Endothelial cell of umbilical vein (primary cell): ENCODE measurements at regions not wholly inside any gene's neighbourhood (a gene's known extent, or its start where the extent isn't known, plus 50 kb on each side); places are given as distances from the start of the nearest gene placed in this dataset.
A peak's percentile ranks its signal among the peaks of the same experiment; 100 is the strongest.

Experiments
- BruUV-seq: library from RNA; stranded (reverse); fragments of 400-500 nt; replicated peaks from 2 replicates; lab custom pipeline; 2021; lab: Mats Ljungman, UMichigan
- CTCF ChIA-PET: fragments of 300-600, 350-600 bp; sonication (Branson Sonifier 250); formaldehyde crosslinking; loops from one replicate; lab custom pipeline; 2021; ENCODE audit warnings: antibody characterized with exemption, inconsistent platforms; lab: Charles Lee
- POLR2A ChIA-PET: fragments of 300-600, 350-600 bp; sonication (Branson Sonifier 250); formaldehyde crosslinking; loops from one replicate; lab custom pipeline; 2021; ENCODE audit warnings: antibody characterized with exemption, inconsistent platforms; lab: Charles Lee
- DNase-seq: peaks from one replicate; pipeline ENCODE4 v3.0.0-alpha.2; 2011; ENCODE audit warnings: low read depth, low spot score
- FAIRE-seq: peaks from 2 replicates; lab custom pipeline; 2011; peaks lifted over from hg19 to GRCh38; lab: Jason Lieb, UNC
- H2AFZ ChIP-seq: 2 replicates; pipeline ENCODE4 v1.6.0; 2012; ENCODE audit warnings: low read depth, low read length, control low read depth, inconsistent platforms
- H3K27ac ChIP-seq: 2 replicates; pipeline ENCODE4 v1.5.1; 2011; ENCODE audit warnings: low read depth, mild to moderate bottlenecking, control low read depth, low read length, moderate library complexity; ENCODE audit not compliant: insufficient read depth
- H3K27me3 ChIP-seq, 2 experiments: 2 replicates each; pipeline versions ENCODE4 v1.6.0 to v1.6.1; 2011; ENCODE audit warnings: low read length in 2 of 2, mixed read lengths in 1 of 2; ENCODE audit not compliant: control insufficient read depth in 2 of 2, insufficient read depth in 2 of 2
- H3K36me3 ChIP-seq, 2 experiments: 2 replicates in 1 of 2; 3 replicates in 1 of 2; pipeline ENCODE4 v1.5.1; 2011; ENCODE audit warnings: low read length in 2 of 2, mild to moderate bottlenecking in 1 of 2, moderate library complexity in 1 of 2; ENCODE audit not compliant: control insufficient read depth in 2 of 2, insufficient read depth in 2 of 2; ENCODE audit errors: extremely low read depth in 1 of 2
- H3K4me1 ChIP-seq: 3 replicates; pipeline ENCODE4 v1.5.1; 2011; ENCODE audit warnings: mild to moderate bottlenecking, low read length; ENCODE audit not compliant: control insufficient read depth, insufficient read depth; ENCODE audit errors: extremely low read depth
- H3K4me2 ChIP-seq: 2 replicates; pipeline ENCODE4 v1.6.1; 2011; ENCODE audit warnings: low read length, control low read depth, mixed read lengths; ENCODE audit not compliant: insufficient read depth
- H3K4me3 ChIP-seq, 3 experiments: fragments of 200-600 bp in 1 of 3; sonication (generic), shearing (Covaris generic) in 1 of 3; replicated peaks in 1 of 3; 2 replicates each; pipeline ENCODE4 v1.5.1; 2011 to 2016; ENCODE audit warnings: control low read depth in 3 of 3, low read length in 3 of 3, mild to moderate bottlenecking in 2 of 3, inconsistent platforms in 1 of 3, low read depth in 1 of 3, moderate library complexity in 1 of 3; ENCODE audit not compliant: insufficient read depth in 1 of 3
- H3K79me2 ChIP-seq: 2 replicates; pipeline ENCODE4 v1.6.0; 2012; ENCODE audit warnings: low read length, inconsistent platforms; ENCODE audit not compliant: control insufficient read depth, insufficient read depth
- H3K9ac ChIP-seq: replicated peaks from 2 replicates; pipeline ENCODE3; 2011; ENCODE audit warnings: low read length, control low read depth; ENCODE audit not compliant: insufficient read depth; ENCODE audit errors: extremely low read depth
- H3K9me1 ChIP-seq: replicated peaks from 3 replicates; pipeline ENCODE4 v1.6.0; 2011; ENCODE audit warnings: mild to moderate bottlenecking, low read length; ENCODE audit not compliant: control insufficient read depth, insufficient read depth; ENCODE audit errors: extremely low read depth
- H3K9me3 ChIP-seq: replicated peaks from 2 replicates; pipeline ENCODE4 v1.5.1; 2012; ENCODE audit warnings: low read length, inconsistent platforms; ENCODE audit not compliant: control insufficient read depth, insufficient read depth
- H4K20me1 ChIP-seq: replicated peaks from 2 replicates; pipeline ENCODE3; 2011; ENCODE audit warnings: mild to moderate bottlenecking, low read length; ENCODE audit not compliant: control insufficient read depth, insufficient read depth; ENCODE audit errors: extremely low read depth
- EZH2 ChIP-seq: IDR thresholded peaks from 2 replicates; pipeline ENCODE4 v1.6.1; 2012; ENCODE audit warnings: borderline replicate concordance, low read depth, mild to moderate bottlenecking, moderate library complexity, low read length, inconsistent platforms; ENCODE audit not compliant: severe bottlenecking
- FOS ChIP-seq: IDR thresholded peaks from 2 replicates; pipeline ENCODE4 v1.6.1; 2011; ENCODE audit warnings: mild to moderate bottlenecking, low read length, moderate library complexity, borderline replicate concordance; ENCODE audit not compliant: insufficient read depth
- GATA2 ChIP-seq: IDR thresholded peaks from 2 replicates; pipeline ENCODE4 v1.7.0; 2011; ENCODE audit warnings: low read depth, mild to moderate bottlenecking, moderate library complexity, mixed read lengths, low read length; ENCODE audit not compliant: insufficient read length, insufficient read depth
- JUN ChIP-seq: IDR thresholded peaks from 2 replicates; pipeline ENCODE4 v1.6.1; 2011; ENCODE audit warnings: borderline replicate concordance, low read depth; ENCODE audit not compliant: insufficient read length, insufficient read depth
- MAX ChIP-seq: IDR thresholded peaks from 2 replicates; pipeline ENCODE4 v1.6.1; 2011; ENCODE audit not compliant: insufficient read depth, insufficient read length
- MYC ChIP-seq: IDR thresholded peaks from one replicate; pipeline ENCODE4 v1.6.1; 2011; ENCODE audit warnings: mild to moderate bottlenecking, low read depth, low read length
- POLR2A ChIP-seq: IDR thresholded peaks from 2 replicates; pipeline ENCODE4 v1.6.1; 2012; ENCODE audit warnings: low read depth, mild to moderate bottlenecking, control low read depth, low read length
- POLR2AphosphoS5 ChIP-seq: IDR thresholded peaks from 2 replicates; pipeline ENCODE4 v1.6.1; 2012; ENCODE audit warnings: low read depth, mild to moderate bottlenecking, control low read depth, low read length, moderate library complexity; ENCODE audit not compliant: insufficient read depth
- dilution Hi-C: fragments of 300-500 bp; cut with MboI; formaldehyde crosslinking; loops from one replicate; pipeline ENCODE4 v1.15.0; 2019; ENCODE audit warnings: low sequenced_read_pairs; ENCODE audit not compliant: extremely low pct_ligation_motif_present
- intact Hi-C: fragments of 100-400 bp; cut with micrococcal nuclease; formaldehyde crosslinking; loops from one replicate; pipeline ENCODE4 v1.10.0; 2022
- TF ChIP-seq, protein P1 (sequence below), 2 donors: IDR thresholded peaks; 1 replicate in 1 of 2; 2 replicates in 1 of 2; pipeline ENCODE4 v1.5.1; 2011; ENCODE audit warnings: low read length in 2 of 2, mild to moderate bottlenecking in 2 of 2, moderate library complexity in 2 of 2, control low read depth in 1 of 2, inconsistent platforms in 1 of 2, low read depth in 1 of 2; ENCODE audit not compliant: insufficient read depth in 1 of 2; ENCODE audit errors: extremely low read depth in 1 of 2

DNA sequence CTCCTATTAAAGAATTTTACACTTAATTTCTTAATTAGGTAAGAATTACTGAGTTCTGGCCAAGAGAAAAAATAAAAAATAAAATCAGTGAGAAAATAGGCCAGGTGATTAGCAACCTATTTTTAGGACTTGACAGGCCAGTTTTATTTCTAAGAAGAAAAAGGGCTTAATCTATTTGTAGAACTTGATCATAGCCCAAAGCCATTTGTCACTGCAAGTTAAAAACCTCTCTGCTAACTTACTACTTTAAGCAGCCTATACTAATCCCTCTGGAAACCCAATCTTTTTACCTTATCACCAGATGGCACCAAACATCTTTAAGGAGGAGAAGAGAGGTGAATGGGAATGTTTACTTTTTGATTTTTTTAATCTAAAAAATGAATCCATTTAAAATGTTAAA, 222.1 kb upstream of the RHOBTB1 start:
- Histone ChIP-seq H3K4me2 (no peak overlapping the region), H3K36me3 (no peaks in the 10 kb centered on the region), H3K9me1 (no peaks in the 10 kb centered on the region), H3K9me3 (no peaks in the 10 kb centered on the region), H3K4me3 (no peak overlapping the region), H3K4me1 (no peaks in the 10 kb centered on the region), H2AFZ (no peak overlapping the region), H4K20me1 (no peaks in the 10 kb centered on the region), H3K27me3 (peaks cover 0 to 3% of the 10 kb centered on the region in 2 experiments), H3K79me2 (no peaks in the 10 kb centered on the region), H3K27ac (no peak overlapping the region), H3K9ac (no peak overlapping the region)
- no peak for FAIRE-seq
- no peak for DNase-seq
- POLR2A ChIA-PET, result no interaction called here
- dilution Hi-C loops, result no loop called here
- CTCF ChIA-PET, result interaction anchor here (1.0 kb wide), 1 partner anchor 141 kb away, joined by 4 read pairs; no protein-coding TSS in a partner anchor
- intact Hi-C loops, result no loop called here
- TF ChIP-seq GATA2 (no peak), POLR2A (no peak), JUN (no peak), FOS (no peak)
- TF ChIP-seq, protein P1, sequence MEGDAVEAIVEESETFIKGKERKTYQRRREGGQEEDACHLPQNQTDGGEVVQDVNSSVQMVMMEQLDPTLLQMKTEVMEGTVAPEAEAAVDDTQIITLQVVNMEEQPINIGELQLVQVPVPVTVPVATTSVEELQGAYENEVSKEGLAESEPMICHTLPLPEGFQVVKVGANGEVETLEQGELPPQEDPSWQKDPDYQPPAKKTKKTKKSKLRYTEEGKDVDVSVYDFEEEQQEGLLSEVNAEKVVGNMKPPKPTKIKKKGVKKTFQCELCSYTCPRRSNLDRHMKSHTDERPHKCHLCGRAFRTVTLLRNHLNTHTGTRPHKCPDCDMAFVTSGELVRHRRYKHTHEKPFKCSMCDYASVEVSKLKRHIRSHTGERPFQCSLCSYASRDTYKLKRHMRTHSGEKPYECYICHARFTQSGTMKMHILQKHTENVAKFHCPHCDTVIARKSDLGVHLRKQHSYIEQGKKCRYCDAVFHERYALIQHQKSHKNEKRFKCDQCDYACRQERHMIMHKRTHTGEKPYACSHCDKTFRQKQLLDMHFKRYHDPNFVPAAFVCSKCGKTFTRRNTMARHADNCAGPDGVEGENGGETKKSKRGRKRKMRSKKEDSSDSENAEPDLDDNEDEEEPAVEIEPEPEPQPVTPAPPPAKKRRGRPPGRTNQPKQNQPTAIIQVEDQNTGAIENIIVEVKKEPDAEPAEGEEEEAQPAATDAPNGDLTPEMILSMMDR (IDR thresholded peaks at IDR 0.05; ENCODE audit: extremely low read depth in 1 of 2, insufficient read depth in 1 of 2, low read depth in 1 of 2, low read length in 2 of 2), result no peak
- no TSS peak for BruUV-seq

DNA sequence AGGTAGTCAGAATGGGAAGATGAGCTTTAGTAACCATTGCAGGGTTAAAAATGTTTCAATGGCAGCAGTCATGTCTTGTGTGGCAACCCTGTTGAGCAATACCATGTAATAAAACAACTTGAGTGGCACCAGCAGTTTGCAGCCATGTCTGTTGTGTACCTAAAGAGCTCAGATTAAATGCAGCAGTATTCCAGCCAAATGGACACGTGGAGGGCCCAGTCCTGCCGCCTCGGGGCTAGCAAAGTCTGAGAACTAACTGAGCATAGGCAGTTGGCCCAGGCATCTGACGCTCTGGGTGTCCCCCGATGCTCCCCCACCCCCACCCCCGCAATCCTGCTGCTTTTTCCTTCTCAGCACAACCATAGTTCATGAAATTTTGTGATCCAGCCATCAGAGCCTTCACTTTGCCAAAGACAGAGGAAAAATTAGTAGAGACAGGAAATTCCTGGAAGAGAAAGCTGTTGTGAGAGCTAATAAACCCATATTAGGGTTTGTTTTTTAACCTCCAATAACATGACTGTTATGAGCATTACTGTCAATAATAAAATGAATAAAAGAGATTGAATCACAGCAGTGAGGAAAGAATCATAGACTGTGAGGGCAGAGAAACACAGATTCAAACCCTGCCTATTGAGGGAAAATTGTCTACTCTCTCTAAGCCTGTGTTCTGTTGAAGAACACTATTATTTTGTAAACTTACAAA, 220.6 kb upstream of the RHOBTB1 start:
- Histone ChIP-seq H4K20me1 (no peaks in the 10 kb centered on the region), H3K9me3 (no peaks in the 10 kb centered on the region), H3K4me3 (no peak overlapping the region), H3K9ac (no peak overlapping the region), H3K79me2 (no peaks in the 10 kb centered on the region), H3K36me3 (no peaks in the 10 kb centered on the region), H2AFZ (peak overlapping the region; percentile 83), H3K4me2 (no peak overlapping the region), H3K4me1 (no peaks in the 10 kb centered on the region), H3K27me3 (no peaks in the 10 kb centered on the region), H3K9me1 (no peaks in the 10 kb centered on the region), H3K27ac (no peak overlapping the region)
- ChIA-PET POLR2A (no interaction called here), CTCF (interaction anchor here (0.6 to 1.4 kb wide), 4 partner anchors 16 to 884 kb away, joined by 3 read pairs; no protein-coding TSS in a partner anchor)
- FAIRE-seq (no peak), DNase-seq (peak; percentile 45)
- intact Hi-C loops (no loop called here), dilution Hi-C loops (no loop called here)
- BruUV-seq, result no TSS peak
- TF ChIP-seq FOS (no peak), MAX (no peak), JUN (no peak), EZH2 (no peak), POLR2A (no peak), POLR2AphosphoS5 (no peak), MYC (no peak), GATA2 (no peak)
- TF ChIP-seq, protein P1 (IDR thresholded peaks at IDR 0.05; ENCODE audit: extremely low read depth in 1 of 2, insufficient read depth in 1 of 2, low read depth in 1 of 2, low read length in 2 of 2), result no peak
